ENCODE measurements at regions not wholly inside any gene's neighbourhood (a gene's known extent, or its start where the extent isn't known, plus 50 kb on each side); places are given as distances from the start of the nearest gene placed in this dataset.
"Not testable (repeated sequence)": the region's sequence is repeated elsewhere in the genome, so short reads cannot be mapped to it uniquely, and the experiment has no call there.

DNA sequence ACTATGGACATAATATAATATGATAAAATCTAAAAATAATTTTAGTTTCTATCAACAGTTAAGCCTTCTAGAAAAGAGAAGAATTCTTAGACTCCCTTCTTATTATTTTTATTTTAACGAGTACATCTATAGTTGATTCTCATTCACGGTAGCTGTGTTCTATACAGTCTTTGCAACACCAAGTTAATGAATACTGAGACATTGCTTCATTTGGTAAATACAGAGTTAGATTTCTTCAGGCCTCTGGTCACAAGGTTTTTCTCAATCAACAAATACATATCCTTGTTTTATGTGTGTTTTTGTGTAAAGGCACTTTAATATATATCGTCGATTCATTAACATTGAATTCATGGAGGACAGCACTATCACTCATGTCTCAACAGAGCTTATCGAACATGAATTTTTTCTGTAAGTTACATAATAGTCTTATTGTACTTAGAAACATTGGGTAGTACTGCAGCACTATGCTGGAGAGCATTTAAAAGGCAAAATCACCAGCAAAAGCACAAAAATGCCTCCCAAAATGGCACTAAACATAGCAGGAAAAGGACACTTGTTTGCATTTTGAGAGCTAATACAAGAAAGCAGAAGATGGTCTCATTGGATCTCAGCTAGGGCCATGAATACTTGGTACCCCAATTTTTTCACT is 239.0 kb downstream of the FGF10 start:
- Mint-ChIP-seq H3K4me1 (no peaks in the 10 kb centered on the region), H3K27me3 (no peaks in the 10 kb centered on the region), H3K4me3 (no peak overlapping the region), H3K36me3 (no peaks in the 10 kb centered on the region), H3K27ac (no peak overlapping the region), H3K9me3 (peaks cover 3 to 20% (median 8%) of the 10 kb centered on the region in 8 donors)
- DNase-seq = no peak
- Histone ChIP-seq H3K36me3 (ENCODE audit: insufficient read depth, low read length) (no peaks in the 10 kb centered on the region), H3K4me1 (ENCODE audit: insufficient read depth, low read length) (no peaks in the 10 kb centered on the region), H3K9me3 (ENCODE audit: control insufficient read depth in 1 of 2, low read length in 2 of 2) (no peaks in the 10 kb centered on the region), H3K4me3 (ENCODE audit: low read length in 2 of 2) (no peak overlapping the region), H3K27me3 (ENCODE audit: insufficient read depth, low read length) (no peaks in the 10 kb centered on the region), H3K27ac (ENCODE audit: low read depth, low read length) (no peak overlapping the region)
- intact Hi-C loops (cut with micrococcal nuclease) = no loop called here
- ChIA-PET CTCF (ENCODE audit: partially characterized antibody) (interaction anchor here (1.1 kb wide), 1 partner anchor 8 kb away, joined by 3 read pairs; no protein-coding TSS in a partner anchor), POLR2A (ENCODE audit: partially characterized antibody) (no interaction called here)

DNA sequence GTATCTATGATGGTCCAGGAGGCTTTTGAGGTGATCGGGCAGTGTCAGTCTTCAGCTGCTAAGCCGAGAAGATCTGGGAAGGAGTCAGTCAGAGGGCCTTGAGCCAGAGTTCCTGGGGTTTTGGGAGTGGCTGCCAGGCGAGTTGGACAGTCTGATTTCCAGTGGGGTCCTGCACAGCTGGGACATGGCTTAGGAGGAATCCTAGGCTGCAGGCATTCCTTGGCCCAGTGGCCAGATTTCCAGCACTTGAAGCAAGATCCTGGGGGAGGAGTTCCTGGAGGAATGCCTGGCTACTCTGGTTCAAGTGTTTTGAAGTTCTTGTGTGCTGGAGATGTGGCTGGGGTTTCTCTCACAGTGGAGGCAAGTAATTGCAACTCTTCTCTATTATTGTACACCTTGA is 271.3 kb downstream of the FGF10 start:
- DNase-seq; H3K27me3 Mint-ChIP-seq; intact Hi-C loops (cut with micrococcal nuclease); H3K4me1 ChIP-seq (ENCODE audit: insufficient read depth, low read length); H3K4me3 Mint-ChIP-seq; H3K27ac Mint-ChIP-seq; CTCF ChIA-PET (ENCODE audit: partially characterized antibody); H3K27me3 ChIP-seq (ENCODE audit: insufficient read depth, low read length); H3K9me3 ChIP-seq (ENCODE audit: control insufficient read depth in 1 of 2, low read length in 2 of 2); H3K4me1 Mint-ChIP-seq; H3K4me3 ChIP-seq (ENCODE audit: low read length in 2 of 2); H3K36me3 ChIP-seq (ENCODE audit: insufficient read depth, low read length); POLR2A ChIA-PET (ENCODE audit: partially characterized antibody); H3K36me3 Mint-ChIP-seq; H3K27ac ChIP-seq (ENCODE audit: low read depth, low read length): not testable (repeated sequence)
- peaks cover 0 to 16% (median 5%) of the 10 kb centered on the region in 8 donors for H3K9me3 Mint-ChIP-seq

DNA sequence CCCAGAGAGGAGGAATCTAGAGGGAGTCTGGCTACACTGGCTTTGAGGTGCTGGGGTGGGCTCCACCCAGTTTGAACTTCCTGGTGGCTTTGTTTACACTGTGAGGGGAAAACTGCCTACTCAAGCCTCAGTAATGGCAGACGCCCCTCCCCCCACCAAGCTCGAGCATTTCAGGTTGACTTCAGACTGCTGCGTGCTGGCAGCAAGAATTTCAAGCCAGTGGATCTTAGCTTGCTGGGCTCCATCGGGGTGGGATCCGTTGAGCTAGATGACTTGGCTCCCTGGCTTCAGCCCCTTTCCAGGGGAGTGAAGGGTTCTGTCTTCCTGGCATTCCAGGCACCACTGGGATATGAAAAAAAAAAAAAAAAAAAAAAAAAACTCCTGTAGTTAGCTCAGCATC is 281.0 kb downstream of the FGF10 start:
- H3K4me3 Mint-ChIP-seq; intact Hi-C loops (cut with micrococcal nuclease); H3K4me3 ChIP-seq (ENCODE audit: low read length in 2 of 2); H3K27me3 Mint-ChIP-seq; H3K27ac Mint-ChIP-seq; H3K27ac ChIP-seq (ENCODE audit: low read depth, low read length); H3K4me1 ChIP-seq (ENCODE audit: insufficient read depth, low read length); H3K27me3 ChIP-seq (ENCODE audit: insufficient read depth, low read length); H3K4me1 Mint-ChIP-seq; DNase-seq; CTCF ChIA-PET (ENCODE audit: partially characterized antibody); H3K36me3 ChIP-seq (ENCODE audit: insufficient read depth, low read length); H3K36me3 Mint-ChIP-seq; H3K9me3 ChIP-seq (ENCODE audit: control insufficient read depth in 1 of 2, low read length in 2 of 2); POLR2A ChIA-PET (ENCODE audit: partially characterized antibody): not testable (repeated sequence)
- peaks cover 0 to 41% (median 15%) of the 10 kb centered on the region in 8 donors for H3K9me3 Mint-ChIP-seq

DNA sequence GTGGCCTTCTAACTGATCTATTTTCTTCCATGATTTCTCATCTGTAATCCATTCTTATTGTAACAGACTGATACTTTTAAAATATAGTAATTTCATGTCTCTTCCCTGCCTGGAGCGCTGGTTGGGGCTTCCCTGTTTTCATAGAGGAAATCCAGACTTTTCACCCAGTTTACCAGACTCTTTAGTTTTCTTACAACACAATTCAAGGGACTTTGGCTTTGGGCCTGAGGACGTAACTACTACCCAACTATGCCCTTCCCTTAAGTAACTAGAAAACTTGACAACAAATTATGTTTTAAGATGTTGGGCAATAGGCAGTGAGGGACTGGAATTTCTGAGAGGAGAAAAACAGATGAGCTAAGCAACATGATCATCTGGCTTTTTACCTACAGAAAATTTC is 289.6 kb downstream of the FGF10 start:
- ChIA-PET CTCF (ENCODE audit: partially characterized antibody) (no interaction called here), POLR2A (ENCODE audit: partially characterized antibody) (no interaction called here)
- intact Hi-C loops (cut with micrococcal nuclease) = no loop called here
- Histone ChIP-seq H3K4me1 (ENCODE audit: insufficient read depth, low read length) (no peaks in the 10 kb centered on the region), H3K27ac (ENCODE audit: low read depth, low read length) (no peak overlapping the region), H3K36me3 (ENCODE audit: insufficient read depth, low read length) (no peaks in the 10 kb centered on the region), H3K4me3 (ENCODE audit: low read length in 2 of 2) (no peak overlapping the region), H3K27me3 (ENCODE audit: insufficient read depth, low read length) (no peaks in the 10 kb centered on the region), H3K9me3 (ENCODE audit: control insufficient read depth in 1 of 2, low read length in 2 of 2) (no peaks in the 10 kb centered on the region)
- no peaks in the 10 kb centered on the region for H3K4me1 Mint-ChIP-seq
- no peaks in the 10 kb centered on the region for H3K27me3 Mint-ChIP-seq
- no peak overlapping the region for H3K27ac Mint-ChIP-seq
- peaks cover 0 to 12% (median 2%) of the 10 kb centered on the region in 8 donors for H3K9me3 Mint-ChIP-seq
- DNase-seq = no peak
- no peaks in the 10 kb centered on the region for H3K36me3 Mint-ChIP-seq
- no peak overlapping the region for H3K4me3 Mint-ChIP-seq

GRCh38 chr5:44089424-44090144 is 299.6 kb downstream of the FGF10 start:
- H3K36me3 Mint-ChIP-seq = no peaks in the 10 kb centered on the region
- Histone ChIP-seq H3K4me1 (ENCODE audit: insufficient read depth, low read length) (no peaks in the 10 kb centered on the region), H3K27me3 (ENCODE audit: insufficient read depth, low read length) (no peaks in the 10 kb centered on the region), H3K9me3 (ENCODE audit: control insufficient read depth in 1 of 2, low read length in 2 of 2) (no peaks in the 10 kb centered on the region), H3K4me3 (ENCODE audit: low read length in 2 of 2) (no peak overlapping the region), H3K36me3 (ENCODE audit: insufficient read depth, low read length) (no peaks in the 10 kb centered on the region), H3K27ac (ENCODE audit: low read depth, low read length) (no peak overlapping the region)
- POLR2A ChIA-PET (ENCODE audit: partially characterized antibody) = no interaction called here
- no peaks in the 10 kb centered on the region for H3K27me3 Mint-ChIP-seq
- intact Hi-C loops (cut with micrococcal nuclease) = no loop called here
- no peaks in the 10 kb centered on the region for H3K4me1 Mint-ChIP-seq
- DNase-seq = no peak
- no peak overlapping the region for H3K4me3 Mint-ChIP-seq
- CTCF ChIA-PET (ENCODE audit: partially characterized antibody) = no interaction called here
- H3K27ac Mint-ChIP-seq = no peak overlapping the region
- peaks cover 0 to 3% (median under 1%) of the 10 kb centered on the region in 8 donors for H3K9me3 Mint-ChIP-seq

GRCh38 chr5:44085083-44085482 is 304.1 kb downstream of the FGF10 start:
- Mint-ChIP-seq H3K36me3 (no peaks in the 10 kb centered on the region), H3K27ac (no peak overlapping the region), H3K27me3 (no peaks in the 10 kb centered on the region), H3K9me3 (peaks cover 0 to 7% (median 5%) of the 10 kb centered on the region in 8 donors), H3K4me3 (no peak overlapping the region), H3K4me1 (no peaks in the 10 kb centered on the region)
- Histone ChIP-seq H3K27me3 (ENCODE audit: insufficient read depth, low read length) (no peaks in the 10 kb centered on the region), H3K9me3 (ENCODE audit: control insufficient read depth in 1 of 2, low read length in 2 of 2) (no peaks in the 10 kb centered on the region), H3K36me3 (ENCODE audit: insufficient read depth, low read length) (no peaks in the 10 kb centered on the region), H3K4me1 (ENCODE audit: insufficient read depth, low read length) (no peaks in the 10 kb centered on the region), H3K27ac (ENCODE audit: low read depth, low read length) (no peak overlapping the region), H3K4me3 (ENCODE audit: low read length in 2 of 2) (no peak overlapping the region)
- POLR2A ChIA-PET (ENCODE audit: partially characterized antibody) = no interaction called here
- DNase-seq = no peak
- intact Hi-C loops (cut with micrococcal nuclease) = no loop called here
- CTCF ChIA-PET (ENCODE audit: partially characterized antibody) = no interaction called here

GRCh38 chr5:44074547-44074946 is 314.7 kb downstream of the FGF10 start:
- H3K27ac Mint-ChIP-seq; H3K9me3 Mint-ChIP-seq; H3K9me3 ChIP-seq (ENCODE audit: control insufficient read depth in 1 of 2, low read length in 2 of 2); H3K4me3 ChIP-seq (ENCODE audit: low read length in 2 of 2); H3K27ac ChIP-seq (ENCODE audit: low read depth, low read length); H3K27me3 Mint-ChIP-seq; H3K4me1 ChIP-seq (ENCODE audit: insufficient read depth, low read length); intact Hi-C loops (cut with micrococcal nuclease); H3K4me1 Mint-ChIP-seq; DNase-seq; H3K36me3 ChIP-seq (ENCODE audit: insufficient read depth, low read length); POLR2A ChIA-PET (ENCODE audit: partially characterized antibody); H3K4me3 Mint-ChIP-seq; H3K27me3 ChIP-seq (ENCODE audit: insufficient read depth, low read length); H3K36me3 Mint-ChIP-seq; CTCF ChIA-PET (ENCODE audit: partially characterized antibody): not testable (repeated sequence)

Measured in CD4-positive, alpha-beta memory T cell (primary cell).